Caco-2 (cell line): ENCODE measurements at regions not wholly inside any gene's neighbourhood (a gene's known extent, or its start where the extent isn't known, plus 50 kb on each side); places are given as distances from the start of the nearest gene placed in this dataset.

Source experiments
- BruUV-seq: library from RNA; stranded (reverse); fragments of 400-500 nt; replicated peaks from 2 replicates; lab custom pipeline; 2021; lab: Mats Ljungman, UMichigan
- CTCF ChIA-PET: fragments of 300-600 bp; sonication (Branson Sonifier 250); formaldehyde crosslinking; loops from one replicate; lab custom pipeline; 2022; ENCODE audit warnings: antibody characterized with exemption; lab: Charles Lee
- POLR2A ChIA-PET: fragments of 300-600 bp; sonication (Branson Sonifier 250); formaldehyde crosslinking; loops from one replicate; lab custom pipeline; 2022; ENCODE audit warnings: antibody characterized with exemption; lab: Charles Lee
- DNase-seq, 2 experiments: peaks; one replicate each; pipeline versions ENCODE4 v3.0.0 to v3.0.0-alpha.2; 2020 to 2022
- H3K27me3 ChIP-seq: replicated peaks from 2 replicates; pipeline ENCODE4 v1.6.0; 2011; ENCODE audit warnings: low read length; ENCODE audit not compliant: control insufficient read depth, insufficient read depth
- H3K36me3 ChIP-seq: 2 replicates; pipeline ENCODE4 v1.5.1; 2011; ENCODE audit warnings: low read length; ENCODE audit not compliant: control insufficient read depth, insufficient read depth
- H3K4me1 ChIP-seq: fragments of 250-450 bp; sonication (Bioruptor Pico); 2 replicates; pipeline ENCODE4 v1.5.1; 2020; ENCODE audit warnings: mild to moderate bottlenecking
- H3K4me3 ChIP-seq: 2 replicates; pipeline ENCODE4 v1.5.1; 2011; ENCODE audit warnings: low read depth, mild to moderate bottlenecking, control low read depth, low read length
- H3K9me3 ChIP-seq: fragments of 250-450 bp; sonication (Bioruptor Pico); 2 replicates; pipeline ENCODE4 v1.5.1; 2020; ENCODE audit warnings: mild to moderate bottlenecking, moderate library complexity
- H3K27ac Mint-ChIP-seq: one replicate; pipeline ENCODE4 v1.8.0; 2022; ENCODE audit warnings: mixed read lengths; ENCODE audit not compliant: unreplicated experiment
- H3K27me3 Mint-ChIP-seq: one replicate; pipeline ENCODE4 v1.8.0; 2022; ENCODE audit warnings: mixed read lengths; ENCODE audit not compliant: insufficient read depth, unreplicated experiment
- H3K36me3 Mint-ChIP-seq: one replicate; pipeline ENCODE4 v1.8.0; 2022; ENCODE audit warnings: mild to moderate bottlenecking, mixed read lengths; ENCODE audit not compliant: insufficient read depth, unreplicated experiment
- H3K4me1 Mint-ChIP-seq: one replicate; pipeline ENCODE4 v1.8.0; 2022; ENCODE audit warnings: low read depth, mixed read lengths; ENCODE audit not compliant: unreplicated experiment
- H3K4me3 Mint-ChIP-seq: one replicate; pipeline ENCODE4 v1.8.0; 2022; ENCODE audit warnings: mild to moderate bottlenecking, moderate library complexity, mixed read lengths; ENCODE audit not compliant: unreplicated experiment
- H3K9me3 Mint-ChIP-seq: one replicate; pipeline ENCODE4 v1.8.0; 2022; ENCODE audit warnings: mixed read lengths; ENCODE audit not compliant: unreplicated experiment
- intact Hi-C: fragments of 100-400 bp; cut with micrococcal nuclease; formaldehyde crosslinking; loops from one replicate; pipeline ENCODE4 v1.10.0; 2022; ENCODE audit not compliant: unreplicated experiment
- TF ChIP-seq, protein P1 (sequence below), 2 experiments: fragments of 200-600 bp in 1 of 2; IDR thresholded peaks; 1 replicate in 1 of 2; 2 replicates in 1 of 2; pipeline versions ENCODE4 v1.5.1 to v1.8.0; 2011 to 2022; ENCODE audit warnings: antibody characterized with exemption in 1 of 2, control low read depth in 1 of 2, inconsistent platforms in 1 of 2, low read depth in 1 of 2, low read length in 1 of 2, mild to moderate bottlenecking in 1 of 2, moderate library complexity in 1 of 2; ENCODE audit not compliant: insufficient read depth in 1 of 2, severe bottlenecking in 1 of 2, unreplicated experiment in 1 of 2

GRCh38 chr2:219946529-219946928 lies 319.1 kb downstream of the SLC4A3 start:
- Mint-ChIP-seq H3K27ac (no peak overlapping the region), H3K4me1 (no peaks in the 10 kb centered on the region), H3K9me3 (no peaks in the 10 kb centered on the region), H3K27me3 (peaks cover 2% of the 10 kb centered on the region), H3K4me3 (no peak overlapping the region), H3K36me3 (no peaks in the 10 kb centered on the region)
- no peaks in the 10 kb centered on the region for H3K36me3 ChIP-seq
- BruUV-seq = no TSS peak
- no peaks in the 10 kb centered on the region for H3K4me1 ChIP-seq
- TF ChIP-seq, protein P1, sequence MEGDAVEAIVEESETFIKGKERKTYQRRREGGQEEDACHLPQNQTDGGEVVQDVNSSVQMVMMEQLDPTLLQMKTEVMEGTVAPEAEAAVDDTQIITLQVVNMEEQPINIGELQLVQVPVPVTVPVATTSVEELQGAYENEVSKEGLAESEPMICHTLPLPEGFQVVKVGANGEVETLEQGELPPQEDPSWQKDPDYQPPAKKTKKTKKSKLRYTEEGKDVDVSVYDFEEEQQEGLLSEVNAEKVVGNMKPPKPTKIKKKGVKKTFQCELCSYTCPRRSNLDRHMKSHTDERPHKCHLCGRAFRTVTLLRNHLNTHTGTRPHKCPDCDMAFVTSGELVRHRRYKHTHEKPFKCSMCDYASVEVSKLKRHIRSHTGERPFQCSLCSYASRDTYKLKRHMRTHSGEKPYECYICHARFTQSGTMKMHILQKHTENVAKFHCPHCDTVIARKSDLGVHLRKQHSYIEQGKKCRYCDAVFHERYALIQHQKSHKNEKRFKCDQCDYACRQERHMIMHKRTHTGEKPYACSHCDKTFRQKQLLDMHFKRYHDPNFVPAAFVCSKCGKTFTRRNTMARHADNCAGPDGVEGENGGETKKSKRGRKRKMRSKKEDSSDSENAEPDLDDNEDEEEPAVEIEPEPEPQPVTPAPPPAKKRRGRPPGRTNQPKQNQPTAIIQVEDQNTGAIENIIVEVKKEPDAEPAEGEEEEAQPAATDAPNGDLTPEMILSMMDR (IDR thresholded peaks at IDR 0.05; ENCODE audit: insufficient read depth in 1 of 2, low read depth in 1 of 2, low read length in 1 of 2, severe bottlenecking in 1 of 2, unreplicated experiment in 1 of 2) = no peak
- no peak for DNase-seq
- H3K27me3 ChIP-seq = no peaks in the 10 kb centered on the region; the same call in 1 of the 2 replicates
- ChIA-PET POLR2A (no interaction called here), CTCF (no interaction called here)
- H3K9me3 ChIP-seq = no peaks in the 10 kb centered on the region
- H3K4me3 ChIP-seq = no peak overlapping the region
- intact Hi-C loops = no loop called here

GRCh38 chr2:219947575-219947974 lies 320.1 kb downstream of the SLC4A3 start:
- TF ChIP-seq, protein P1 (IDR thresholded peaks at IDR 0.05; ENCODE audit: insufficient read depth in 1 of 2, low read depth in 1 of 2, low read length in 1 of 2, severe bottlenecking in 1 of 2, unreplicated experiment in 1 of 2) = no peak
- H3K4me1 Mint-ChIP-seq = no peaks in the 10 kb centered on the region
- H3K27ac Mint-ChIP-seq = no peak overlapping the region
- no peaks in the 10 kb centered on the region for H3K36me3 Mint-ChIP-seq
- Histone ChIP-seq H3K4me1 (no peaks in the 10 kb centered on the region), H3K36me3 (no peaks in the 10 kb centered on the region), H3K27me3 (no peaks in the 10 kb centered on the region; the same call in 1 of the 2 replicates), H3K4me3 (no peak overlapping the region), H3K9me3 (no peaks in the 10 kb centered on the region)
- no peak overlapping the region for H3K4me3 Mint-ChIP-seq
- intact Hi-C loops = no loop called here
- ChIA-PET CTCF (no interaction called here), POLR2A (no interaction called here)
- H3K27me3 Mint-ChIP-seq = no peaks in the 10 kb centered on the region
- no peaks in the 10 kb centered on the region for H3K9me3 Mint-ChIP-seq
- BruUV-seq = no TSS peak
- no peak for DNase-seq

DNA sequence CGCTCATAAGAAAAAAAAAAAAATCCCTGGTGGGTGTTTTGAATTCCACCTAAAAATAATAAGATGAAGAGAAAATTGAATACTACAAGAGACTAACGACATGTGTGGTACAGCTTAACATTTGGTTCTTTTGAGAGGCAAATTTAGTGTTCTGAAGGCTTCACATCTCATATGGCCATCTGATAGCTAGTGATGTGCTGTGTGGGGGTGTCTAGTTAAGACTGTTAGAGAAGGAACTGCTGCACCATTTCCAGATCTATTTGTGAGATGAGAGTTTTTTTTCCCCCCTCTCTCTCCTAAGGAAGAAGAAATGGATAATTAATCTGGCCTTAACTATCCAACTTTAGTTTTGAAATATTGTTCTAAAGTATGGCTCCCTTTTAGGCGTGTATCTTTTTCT lies 321.6 kb downstream of the SLC4A3 start:
- no peaks in the 10 kb centered on the region for H3K4me1 ChIP-seq
- H3K27me3 ChIP-seq = no peaks in the 10 kb centered on the region; the same call in 1 of the 2 replicates
- Mint-ChIP-seq H3K27ac (no peak overlapping the region), H3K9me3 (no peaks in the 10 kb centered on the region), H3K4me3 (no peak overlapping the region), H3K36me3 (no peaks in the 10 kb centered on the region), H3K27me3 (no peaks in the 10 kb centered on the region), H3K4me1 (no peaks in the 10 kb centered on the region)
- no peak for DNase-seq
- BruUV-seq = no TSS peak
- intact Hi-C loops = no loop called here
- H3K9me3 ChIP-seq = peaks cover 7% of the 10 kb centered on the region; the same call in 1 of the 2 replicates
- no peaks in the 10 kb centered on the region for H3K36me3 ChIP-seq
- ChIA-PET POLR2A (no interaction called here), CTCF (no interaction called here)
- TF ChIP-seq, protein P1 (IDR thresholded peaks at IDR 0.05; ENCODE audit: insufficient read depth in 1 of 2, low read depth in 1 of 2, low read length in 1 of 2, severe bottlenecking in 1 of 2, unreplicated experiment in 1 of 2) = no peak
- no peak overlapping the region for H3K4me3 ChIP-seq
